IMR-90 (cell line): ENCODE measurements at regions not wholly inside any gene's neighbourhood (a gene's known extent, or its start where the extent isn't known, plus 50 kb on each side); places are given as distances from the start of the nearest gene placed in this dataset.

Experiments
- ATAC-seq: fragments of 200-7000 bp; cut with Tn5 transposase; 2 replicates; pipeline ENCODE4 v1.9.1; 2020; ENCODE audit warnings: low read depth, mild to moderate bottlenecking, moderate library complexity
- BruUV-seq: library from RNA; stranded (reverse); fragments of 400-500 nt; replicated peaks from 2 replicates; lab custom pipeline; 2021; lab: Mats Ljungman, UMichigan
- CTCF ChIA-PET: fragments of 300-600 bp; formaldehyde crosslinking; extraction: SDS; loops from one replicate; lab custom pipeline; 2021; ENCODE audit warnings: antibody characterized with exemption; lab: Yijun Ruan, JAX
- POLR2A ChIA-PET: fragments of 300-600 bp; sonication (Branson Sonifier 250); formaldehyde crosslinking; loops from one replicate; lab custom pipeline; 2022; ENCODE audit warnings: antibody characterized with exemption; ENCODE audit not compliant: unreplicated experiment; lab: Charles Lee
- DNase-seq: peaks from one replicate; pipeline ENCODE4 v3.0.0; 2013
- H2AFZ ChIP-seq: replicated peaks from 2 replicates; pipeline ENCODE3; 2013; ENCODE audit warnings: low read length, mild to moderate bottlenecking; ENCODE audit not compliant: poor library complexity
- H2AK5ac ChIP-seq: 2 replicates; pipeline ENCODE4 v1.6.1; 2013; ENCODE audit warnings: low read depth, low read length, inconsistent platforms
- H2AK9ac ChIP-seq: replicated peaks from 2 replicates; pipeline ENCODE3; 2013; ENCODE audit warnings: mild to moderate bottlenecking, low read depth, low read length, moderate library complexity; ENCODE audit not compliant: poor library complexity
- H2BK120ac ChIP-seq: 2 replicates; pipeline ENCODE4 v1.6.1; 2013; ENCODE audit warnings: low read depth, low read length, inconsistent platforms
- H2BK15ac ChIP-seq: 3 replicates; pipeline ENCODE4 v1.6.1; 2013; ENCODE audit warnings: low read depth, low read length, inconsistent platforms
- H2BK20ac ChIP-seq: 2 replicates; pipeline ENCODE4 v1.6.1; 2013; ENCODE audit warnings: low read depth, mild to moderate bottlenecking, inconsistent platforms, low read length, moderate library complexity
- H2BK5ac ChIP-seq: 2 replicates; pipeline ENCODE4 v1.6.1; 2013; ENCODE audit warnings: mild to moderate bottlenecking, low read depth, low read length, inconsistent platforms; ENCODE audit not compliant: poor library complexity, severe bottlenecking
- H3K14ac ChIP-seq: replicated peaks from 2 replicates; pipeline ENCODE4 v1.6.1; 2013; ENCODE audit warnings: low read depth, low read length, inconsistent platforms
- H3K18ac ChIP-seq: 2 replicates; pipeline ENCODE4 v1.6.1; 2013; ENCODE audit warnings: low read depth, low read length, control low read depth
- H3K23ac ChIP-seq: 2 replicates; pipeline ENCODE4 v1.6.1; 2013; ENCODE audit warnings: low read depth, low read length, inconsistent platforms
- H3K27ac ChIP-seq: 2 replicates; pipeline ENCODE4 v1.5.1; 2013; ENCODE audit warnings: mild to moderate bottlenecking, control low read depth, low read length; ENCODE audit not compliant: insufficient read depth
- H3K27me3 ChIP-seq: 2 replicates; pipeline ENCODE4 v1.6.1; 2013; ENCODE audit warnings: low read length; ENCODE audit not compliant: control insufficient read depth, insufficient read depth
- H3K36me3 ChIP-seq: 2 replicates; pipeline ENCODE4 v1.6.1; 2013; ENCODE audit warnings: low read length, mixed read lengths; ENCODE audit not compliant: control insufficient read depth, insufficient read depth
- H3K4ac ChIP-seq: 2 replicates; pipeline ENCODE4 v1.6.1; 2013; ENCODE audit warnings: low read depth, low read length, inconsistent platforms
- H3K4me1 ChIP-seq: 2 replicates; pipeline ENCODE4 v1.6.1; 2013; ENCODE audit warnings: low read length, mixed read lengths; ENCODE audit not compliant: control insufficient read depth, insufficient read depth
- H3K4me2 ChIP-seq: 2 replicates; pipeline ENCODE4 v1.6.1; 2013; ENCODE audit warnings: low read depth, mild to moderate bottlenecking, control low read depth, low read length, moderate library complexity
- H3K4me3 ChIP-seq: 2 replicates; pipeline ENCODE4 v1.5.1; 2013; ENCODE audit warnings: low read depth, mild to moderate bottlenecking, control low read depth, low read length, moderate library complexity; ENCODE audit not compliant: insufficient read depth
- H3K56ac ChIP-seq: 2 replicates; pipeline ENCODE4 v1.6.1; 2013; ENCODE audit warnings: low read length, inconsistent platforms; ENCODE audit not compliant: insufficient read depth; ENCODE audit errors: extremely low read depth
- H3K79me1 ChIP-seq, 2 experiments: 2 replicates each; pipeline ENCODE4 v1.6.1; 2013; ENCODE audit warnings: low read length in 2 of 2, inconsistent platforms in 1 of 2, low read depth in 1 of 2
- H3K9ac ChIP-seq: 2 replicates; pipeline ENCODE4 v1.6.1; 2013; ENCODE audit warnings: low read depth, low read length, control low read depth
- H3K9me1 ChIP-seq: 2 replicates; pipeline ENCODE4 v1.6.1; 2013; ENCODE audit warnings: low read length, inconsistent platforms; ENCODE audit not compliant: insufficient read depth
- H3K9me3 ChIP-seq: 2 replicates; pipeline ENCODE4 v1.6.1; 2013; ENCODE audit warnings: low read length; ENCODE audit not compliant: control insufficient read depth, insufficient read depth
- H4K20me1 ChIP-seq: 2 replicates; pipeline ENCODE4 v1.6.1; 2013; ENCODE audit warnings: low read length, inconsistent platforms; ENCODE audit not compliant: insufficient read depth
- H4K5ac ChIP-seq: 2 replicates; pipeline ENCODE4 v1.6.1; 2013; ENCODE audit warnings: mild to moderate bottlenecking, low read depth, low read length, control low read depth
- H4K8ac ChIP-seq, 2 experiments: 2 replicates each; pipeline ENCODE4 v1.6.1; 2013; ENCODE audit warnings: low read depth in 2 of 2, low read length in 2 of 2, control low read depth in 1 of 2, inconsistent platforms in 1 of 2
- H4K91ac ChIP-seq: 2 replicates; pipeline ENCODE4 v1.6.1; 2013; ENCODE audit warnings: low read depth, low read length, inconsistent platforms; ENCODE audit not compliant: insufficient read depth
- BHLHE40 ChIP-seq: fragments of 150-350 bp; IDR thresholded peaks from 2 replicates; pipeline ENCODE4 v1.6.1; 2016; ENCODE audit warnings: mild to moderate bottlenecking, low read depth, low read length
- CEBPB ChIP-seq: IDR thresholded peaks from 2 replicates; pipeline ENCODE4 v1.6.1; 2012; ENCODE audit warnings: low read depth, low read length, improper control_type of control experiment
- CHD1 ChIP-seq: IDR thresholded peaks from 2 replicates; pipeline ENCODE4 v1.6.1; 2012; ENCODE audit warnings: low read depth, low read length, improper control_type of control experiment
- CTCF ChIP-seq: conservative IDR thresholded peaks from 2 replicates; pipeline ENCODE4 v1.5.1; 2012; ENCODE audit warnings: mild to moderate bottlenecking, low read depth, low read length, improper control_type of control experiment
- ELK1 ChIP-seq: fragments of 150-350 bp; IDR thresholded peaks from 2 replicates; pipeline ENCODE4 v1.6.1; 2016; ENCODE audit warnings: low read depth, mild to moderate bottlenecking, low read length, moderate library complexity, borderline replicate concordance
- FOS ChIP-seq: fragments of 150-350 bp; IDR thresholded peaks from 2 replicates; pipeline ENCODE4 v1.6.1; 2016; ENCODE audit warnings: low read depth, low read length
- MAFK ChIP-seq: IDR thresholded peaks from 2 replicates; pipeline ENCODE4 v1.6.1; 2012; ENCODE audit warnings: low read depth, low read length, improper control_type of control experiment
- MAZ ChIP-seq: IDR thresholded peaks from 2 replicates; pipeline ENCODE4 v1.6.1; 2012; ENCODE audit warnings: low read depth, mild to moderate bottlenecking, low read length, improper control_type of control experiment, moderate library complexity, borderline replicate concordance
- MXI1 ChIP-seq: IDR thresholded peaks from 2 replicates; pipeline ENCODE4 v1.6.1; 2012; ENCODE audit warnings: low read depth, mild to moderate bottlenecking, low read length, moderate library complexity, borderline replicate concordance
- NFE2L2 ChIP-seq: fragments of 150-350 bp; IDR thresholded peaks from 2 replicates; pipeline ENCODE4 v1.6.1; 2016; ENCODE audit warnings: low read depth, mild to moderate bottlenecking, low read length
- POLR2A ChIP-seq: IDR thresholded peaks from 2 replicates; pipeline ENCODE4 v1.6.1; 2012; ENCODE audit warnings: mild to moderate bottlenecking, low read depth, low read length
- RAD21 ChIP-seq: IDR thresholded peaks from 2 replicates; pipeline ENCODE4 v1.6.1; 2012; ENCODE audit warnings: low read length, improper control_type of control experiment
- RCOR1 ChIP-seq: IDR thresholded peaks from 2 replicates; pipeline ENCODE4 v1.6.1; 2012; ENCODE audit warnings: mild to moderate bottlenecking, low read length, improper control_type of control experiment; ENCODE audit not compliant: insufficient replicate concordance
- RFX5 ChIP-seq: IDR thresholded peaks from 2 replicates; pipeline ENCODE4 v1.8.0; 2012; ENCODE audit warnings: low read depth, mild to moderate bottlenecking, low read length, moderate library complexity
- SMC3 ChIP-seq: fragments of 150-350 bp; IDR thresholded peaks from 2 replicates; pipeline ENCODE4 v1.6.1; 2016; ENCODE audit warnings: low read depth, mild to moderate bottlenecking, antibody characterized with exemption, low read length, moderate library complexity
- USF2 ChIP-seq: fragments of 150-350 bp; IDR thresholded peaks from 2 replicates; pipeline ENCODE4 v1.6.1; 2017; ENCODE audit warnings: mild to moderate bottlenecking, antibody characterized with exemption, low read length, low read depth
- WGBS, 2 experiments: methylation state at CpG; one replicate each; pipeline versions ENCODE4 v1.1.5 to v1.1.7; 2013; ENCODE audit warnings: missing lambda C conversion rate in 2 of 2; ENCODE audit not compliant: insufficient read length in 1 of 2; ENCODE audit errors: extremely low coverage in 2 of 2; 5-methylcytosine and 5-hydroxymethylcytosine counted together
- dilution Hi-C: fragments of 300-500 bp; cut with HindIII; formaldehyde crosslinking; loops from one replicate; pipeline ENCODE4 v1.14.3; 2018; ENCODE audit warnings: low sequenced_read_pairs; ENCODE audit not compliant: unreplicated experiment
- in situ Hi-C: fragments of 300-500 bp; cut with MboI; formaldehyde crosslinking; loops from 3 replicates; pipeline ENCODE4 v1.14.3; 2019; ENCODE audit warnings: low sequenced_read_pairs, inconsistent platforms, mixed read lengths
- intact Hi-C: fragments of 100-400 bp; cut with micrococcal nuclease; formaldehyde crosslinking; loops from 2 replicates; pipeline ENCODE4 v1.10.0; 2022

GRCh38 chr10:44325596-44326307, 59.1 kb downstream of the CXCL12 start:
- no peak overlapping the region for H3K4ac ChIP-seq
- H3K79me1 ChIP-seq: no peaks in the 10 kb centered on the region
- H3K27ac ChIP-seq: no peak overlapping the region
- no peaks in the 10 kb centered on the region for H3K4me1 ChIP-seq
- no peak overlapping the region for H3K9ac ChIP-seq
- H3K27me3 ChIP-seq: peaks cover 22% of the 10 kb centered on the region
- ChIA-PET POLR2A (no interaction called here), CTCF (interaction anchor here (1.0 kb wide), 1 partner anchor 14 kb away, joined by 6 read pairs; no protein-coding TSS in a partner anchor)
- no peak overlapping the region for H3K4me3 ChIP-seq
- H3K14ac ChIP-seq: no peak overlapping the region
- H2AK5ac ChIP-seq: no peak overlapping the region
- H4K91ac ChIP-seq: no peak overlapping the region
- H3K4me2 ChIP-seq: no peak overlapping the region
- WGBS, 2 experiments: no CpG with 5 or more reads among the region's 6 CpGs
- no peak for ATAC-seq
- H2AFZ ChIP-seq: no peak overlapping the region
- H2AK9ac ChIP-seq: no peak overlapping the region
- dilution Hi-C loops: no loop called here
- no peak overlapping the region for H2BK120ac ChIP-seq
- H3K56ac ChIP-seq: no peak overlapping the region
- no peak overlapping the region for H3K23ac ChIP-seq
- no peak overlapping the region for H4K8ac ChIP-seq
- no peaks in the 10 kb centered on the region for H3K9me1 ChIP-seq
- H3K36me3 ChIP-seq: no peaks in the 10 kb centered on the region
- no peak overlapping the region for H3K18ac ChIP-seq
- no TSS peak for BruUV-seq
- intact Hi-C loops: no loop called here
- no peak for DNase-seq
- H3K9me3 ChIP-seq: 0 out of 2 replicates have a peak, but pooled peaks cover 3% of the 10 kb centered on the region
- H4K20me1 ChIP-seq: no peaks in the 10 kb centered on the region
- no peak overlapping the region for H2BK15ac ChIP-seq
- no peak overlapping the region for H2BK5ac ChIP-seq
- H4K5ac ChIP-seq: no peak overlapping the region
- TF ChIP-seq MAFK: no peak
- TF ChIP-seq CEBPB: no peak
- no peak for TF ChIP-seq MAZ
- no peak for TF ChIP-seq RCOR1
- TF ChIP-seq BHLHE40: no peak
- no peak for TF ChIP-seq RFX5
- no peak for TF ChIP-seq SMC3
- no peak for TF ChIP-seq RAD21
- TF ChIP-seq FOS: no peak
- no peak for TF ChIP-seq MXI1
- no peak for TF ChIP-seq USF2
- no peak for TF ChIP-seq CHD1
- TF ChIP-seq POLR2A: no peak
- TF ChIP-seq CTCF: no peak
- no peak for TF ChIP-seq NFE2L2
- TF ChIP-seq ELK1: no peak
- in situ Hi-C loops: no loop called here
- no peak overlapping the region for H2BK20ac ChIP-seq
